Activated CD4-positive, alpha-beta memory T cell treated with anti-CD3 and anti-CD28 coated beads, Interleukin-2, amount 10 ng/mL, durations not matched to agents 7 days and 5 days (primary cell): ENCODE measurements at regions not wholly inside any gene's neighbourhood (a gene's known extent, or its start where the extent isn't known, plus 50 kb on each side); places are given as distances from the start of the nearest gene placed in this dataset.

ENCODE experiments used
- CTCF ChIA-PET: fragments of 350-600 bp; sonication (Branson Sonifier 250); formaldehyde crosslinking; loops from one replicate; lab custom pipeline; 2021; ENCODE audit warnings: antibody characterized with exemption, inconsistent platforms; lab: Charles Lee
- POLR2A ChIA-PET: fragments of 350-600 bp; sonication (Branson Sonifier 250); formaldehyde crosslinking; loops from one replicate; lab custom pipeline; 2021; ENCODE audit warnings: antibody characterized with exemption; lab: Charles Lee
- DNase-seq: peaks from one replicate; pipeline ENCODE4 v3.0.0-alpha.2; 2020
- H3K27ac Mint-ChIP-seq: one replicate; pipeline ENCODE4 v1.8.0; 2021; ENCODE audit warnings: mild to moderate bottlenecking, mixed read lengths
- H3K27me3 Mint-ChIP-seq: one replicate; pipeline ENCODE4 v1.8.0; 2021; ENCODE audit warnings: mixed read lengths
- H3K36me3 Mint-ChIP-seq: one replicate; pipeline ENCODE4 v1.8.0; 2021; ENCODE audit warnings: low read depth, mixed read lengths
- H3K4me1 Mint-ChIP-seq: one replicate; pipeline ENCODE4 v1.8.0; 2021; ENCODE audit warnings: mixed read lengths
- H3K4me3 Mint-ChIP-seq: one replicate; pipeline ENCODE4 v1.8.0; 2021; ENCODE audit warnings: mild to moderate bottlenecking, mixed read lengths
- H3K9me3 Mint-ChIP-seq: one replicate; pipeline ENCODE4 v1.8.0; 2021; ENCODE audit warnings: mixed read lengths

DNA sequence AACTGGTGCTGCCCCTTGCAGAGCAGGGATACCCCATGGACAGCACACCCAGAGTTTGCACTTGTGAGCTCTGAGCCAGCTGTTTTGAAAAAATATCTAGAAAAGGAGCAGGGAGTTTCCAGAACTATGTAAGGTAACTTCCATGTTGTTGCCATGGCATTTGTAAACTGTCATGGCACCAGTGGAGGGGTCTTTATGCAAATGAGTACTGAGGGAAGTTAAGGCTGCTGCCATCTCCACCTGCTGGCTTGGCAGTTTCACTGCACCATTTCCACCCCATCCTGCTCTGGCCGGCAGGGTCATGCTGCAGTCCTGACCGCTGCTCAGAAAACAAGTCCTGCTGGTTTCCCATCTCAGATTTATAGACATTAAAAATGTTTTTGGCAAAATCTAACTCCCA is 52.3 kb upstream of the SNTG2 start:
- Mint-ChIP-seq H3K27me3 (peaks cover 4% of the 10 kb centered on the region), H3K4me1 (no peaks in the 10 kb centered on the region), H3K36me3 (no peaks in the 10 kb centered on the region), H3K27ac (no peak overlapping the region), H3K9me3 (peaks cover 3% of the 10 kb centered on the region), H3K4me3 (no peak overlapping the region)
- CTCF ChIA-PET: no interaction called here
- DNase-seq: no peak
- POLR2A ChIA-PET: no interaction called here

DNA sequence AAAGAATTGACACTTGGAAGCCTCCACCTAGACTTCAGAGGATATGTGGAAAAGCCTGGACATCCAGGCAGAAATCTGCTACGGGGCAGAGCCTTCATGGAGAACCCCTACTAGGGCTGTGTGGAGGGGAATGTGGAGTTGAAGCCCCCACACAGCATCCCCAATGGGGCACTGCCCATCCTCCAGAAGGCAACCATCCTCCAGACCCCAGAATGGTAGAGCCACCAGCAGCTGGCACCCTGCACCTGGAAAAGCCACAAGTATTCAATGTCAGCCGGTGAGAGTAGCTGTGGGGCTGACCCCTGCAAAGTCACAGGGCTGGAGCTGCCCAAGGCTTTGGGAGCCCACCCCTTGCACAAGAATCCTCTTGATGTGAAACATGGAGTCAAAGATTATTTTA is 53.6 kb upstream of the SNTG2 start:
- H3K36me3 Mint-ChIP-seq: no peaks in the 10 kb centered on the region
- H3K27me3 Mint-ChIP-seq: peaks cover 15% of the 10 kb centered on the region
- CTCF ChIA-PET: no interaction called here
- peaks cover 3% of the 10 kb centered on the region for H3K9me3 Mint-ChIP-seq
- H3K4me1 Mint-ChIP-seq: no peaks in the 10 kb centered on the region
- no peak overlapping the region for H3K4me3 Mint-ChIP-seq
- DNase-seq: no peak
- no peak overlapping the region for H3K27ac Mint-ChIP-seq
- POLR2A ChIA-PET: no interaction called here

DNA sequence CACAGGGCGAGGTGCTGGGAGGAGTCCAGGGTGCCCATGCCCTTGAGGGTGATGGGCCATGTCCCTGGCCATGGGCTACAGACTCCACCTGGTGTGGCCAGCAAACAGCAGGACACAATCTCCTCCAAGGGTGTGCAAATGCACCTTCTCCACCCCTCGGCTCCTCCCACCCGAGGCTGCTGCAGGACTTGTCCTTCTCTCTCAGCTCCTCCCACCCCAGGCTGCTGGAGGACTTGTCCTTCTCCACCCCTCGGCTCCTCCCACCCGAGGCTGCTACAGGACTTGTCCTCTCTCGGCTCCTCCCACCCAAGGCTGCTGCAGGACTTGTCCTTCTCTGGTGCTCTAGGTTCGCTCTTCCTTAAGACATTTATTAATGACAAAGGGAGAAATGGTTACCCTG is 57.3 kb upstream of the SNTG2 start:
- Mint-ChIP-seq H3K4me1 (no peaks in the 10 kb centered on the region), H3K27ac (no peak overlapping the region), H3K4me3 (no peak overlapping the region), H3K36me3 (no peaks in the 10 kb centered on the region), H3K27me3 (peaks cover 26% of the 10 kb centered on the region), H3K9me3 (no peaks in the 10 kb centered on the region)
- ChIA-PET POLR2A (no interaction called here), CTCF (no interaction called here)
- DNase-seq: no peak

DNA sequence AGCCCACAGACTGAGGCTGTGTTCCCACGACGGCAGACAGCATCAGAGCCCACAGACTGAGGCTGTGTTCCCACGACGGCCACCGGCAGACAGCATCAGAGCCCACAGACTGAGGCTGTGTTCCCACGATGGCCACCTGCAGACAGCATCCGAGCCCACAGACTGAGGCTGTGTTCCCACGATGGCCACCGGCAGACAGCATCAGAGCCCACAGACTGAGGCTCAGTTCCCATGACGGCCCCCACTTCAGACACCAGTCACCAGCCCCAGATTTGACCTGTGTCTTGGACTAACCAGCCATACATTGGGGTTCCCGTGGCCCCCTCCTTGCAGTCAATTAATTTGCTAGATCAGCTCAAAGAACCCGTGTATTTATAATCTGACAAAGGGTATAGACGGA is 57.8 kb upstream of the SNTG2 start:
- no peaks in the 10 kb centered on the region for H3K36me3 Mint-ChIP-seq
- no peak for DNase-seq
- CTCF ChIA-PET: no interaction called here
- no peaks in the 10 kb centered on the region for H3K4me1 Mint-ChIP-seq
- H3K9me3 Mint-ChIP-seq: no peaks in the 10 kb centered on the region
- peaks cover 26% of the 10 kb centered on the region for H3K27me3 Mint-ChIP-seq
- POLR2A ChIA-PET: no interaction called here
- no peak overlapping the region for H3K4me3 Mint-ChIP-seq
- H3K27ac Mint-ChIP-seq: no peak overlapping the region

DNA sequence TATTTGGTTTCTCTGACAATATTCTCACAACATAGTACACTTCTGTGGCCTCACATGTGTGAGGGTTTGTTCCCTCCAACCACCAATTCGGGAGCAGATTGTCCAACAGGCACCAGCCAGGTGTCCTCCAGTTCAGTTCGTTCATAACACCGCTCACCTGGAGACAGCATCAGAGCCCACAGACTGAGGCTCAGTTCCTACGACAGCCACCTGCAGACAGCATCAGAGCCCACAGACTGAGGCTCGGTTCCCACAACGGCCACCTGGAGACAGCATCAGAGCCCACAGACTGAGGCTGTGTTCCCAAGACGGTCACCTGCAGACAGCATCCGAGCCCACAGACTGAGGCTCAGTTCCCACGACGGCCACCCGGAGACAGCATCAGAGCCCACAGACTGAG is 58.2 kb upstream of the SNTG2 start:
- peaks cover 26% of the 10 kb centered on the region for H3K27me3 Mint-ChIP-seq
- H3K4me3 Mint-ChIP-seq: no peak overlapping the region
- H3K27ac Mint-ChIP-seq: no peak overlapping the region
- no peaks in the 10 kb centered on the region for H3K4me1 Mint-ChIP-seq
- CTCF ChIA-PET: no interaction called here
- H3K9me3 Mint-ChIP-seq: no peaks in the 10 kb centered on the region
- POLR2A ChIA-PET: no interaction called here
- H3K36me3 Mint-ChIP-seq: no peaks in the 10 kb centered on the region
- no peak for DNase-seq

DNA sequence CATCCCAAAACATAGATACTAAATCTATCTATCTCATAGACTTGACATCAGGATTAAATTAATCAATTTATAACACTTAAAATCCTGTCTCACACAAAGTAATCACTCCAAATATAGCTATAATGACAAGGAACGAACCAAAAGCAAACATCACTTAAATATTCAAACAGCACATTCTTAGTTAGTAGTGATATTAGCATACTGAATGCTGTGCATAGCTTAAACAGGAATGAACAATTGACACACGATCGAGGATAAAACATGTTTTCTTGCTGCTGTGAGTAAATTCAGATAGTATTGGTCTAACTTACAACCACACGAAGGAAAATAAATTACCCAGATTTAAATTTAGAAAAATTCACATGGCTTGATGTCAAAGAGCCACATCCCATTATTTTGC is 58.9 kb upstream of the SNTG2 start:
- CTCF ChIA-PET: no interaction called here

DNA sequence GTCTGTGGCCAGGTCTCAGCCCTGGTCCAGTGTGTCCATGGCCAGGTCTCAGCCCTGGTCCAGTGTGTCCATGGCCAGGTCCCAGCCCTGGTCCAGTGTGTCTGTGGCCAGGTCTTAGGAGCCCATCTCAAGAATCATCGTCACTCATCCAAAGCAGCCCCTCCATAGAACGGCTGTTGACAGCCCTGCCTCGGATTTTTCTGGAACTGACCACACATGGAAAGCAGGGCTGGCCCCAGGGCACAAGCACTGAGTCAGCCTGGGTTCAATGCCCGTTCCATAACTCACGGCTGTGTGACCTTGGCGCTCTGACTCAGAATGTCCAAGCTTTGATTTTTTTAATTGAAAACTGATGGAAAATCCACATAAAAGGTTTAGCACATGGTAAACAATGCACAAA is 59.9 kb upstream of the SNTG2 start:
- no peaks in the 10 kb centered on the region for H3K36me3 Mint-ChIP-seq
- no peak for DNase-seq
- peaks cover 26% of the 10 kb centered on the region for H3K27me3 Mint-ChIP-seq
- H3K27ac Mint-ChIP-seq: no peak overlapping the region
- no peak overlapping the region for H3K4me3 Mint-ChIP-seq
- no peaks in the 10 kb centered on the region for H3K9me3 Mint-ChIP-seq
- no peaks in the 10 kb centered on the region for H3K4me1 Mint-ChIP-seq
- ChIA-PET CTCF (no interaction called here), POLR2A (no interaction called here)

More for the DNA sequence above, 58.9 kb upstream of the SNTG2 start:
- H3K36me3 Mint-ChIP-seq: no peaks in the 10 kb centered on the region
- H3K4me3 Mint-ChIP-seq: no peak overlapping the region
- H3K9me3 Mint-ChIP-seq: no peaks in the 10 kb centered on the region
- H3K4me1 Mint-ChIP-seq: no peaks in the 10 kb centered on the region
- no peak for DNase-seq
- no peak overlapping the region for H3K27ac Mint-ChIP-seq
- POLR2A ChIA-PET: no interaction called here
- peaks cover 26% of the 10 kb centered on the region for H3K27me3 Mint-ChIP-seq

DNA sequence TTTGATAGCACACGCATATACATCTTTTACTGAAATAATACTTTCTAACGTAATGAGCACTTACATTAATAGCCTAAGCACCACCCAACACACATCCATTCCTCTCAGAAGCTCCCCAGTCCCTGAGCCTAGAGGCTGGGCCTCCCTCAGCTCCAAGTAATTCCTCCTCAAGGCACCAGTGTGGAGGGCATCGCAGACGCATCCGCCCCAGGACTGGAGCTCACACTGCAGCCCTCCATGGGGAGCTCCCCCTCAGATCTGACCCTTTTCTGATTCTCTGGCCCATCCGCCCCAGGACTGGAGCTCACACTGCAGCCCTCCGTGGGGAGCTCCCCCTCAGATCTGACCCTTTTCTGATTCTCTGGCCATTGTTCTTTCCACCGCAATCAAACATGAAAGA is 60.4 kb upstream of the SNTG2 start:
- Mint-ChIP-seq H3K4me3 (no peak overlapping the region), H3K36me3 (no peaks in the 10 kb centered on the region), H3K9me3 (no peaks in the 10 kb centered on the region), H3K27ac (no peak overlapping the region), H3K27me3 (peaks cover 26% of the 10 kb centered on the region), H3K4me1 (no peaks in the 10 kb centered on the region)
- ChIA-PET POLR2A (no interaction called here), CTCF (no interaction called here)
- no peak for DNase-seq

DNA sequence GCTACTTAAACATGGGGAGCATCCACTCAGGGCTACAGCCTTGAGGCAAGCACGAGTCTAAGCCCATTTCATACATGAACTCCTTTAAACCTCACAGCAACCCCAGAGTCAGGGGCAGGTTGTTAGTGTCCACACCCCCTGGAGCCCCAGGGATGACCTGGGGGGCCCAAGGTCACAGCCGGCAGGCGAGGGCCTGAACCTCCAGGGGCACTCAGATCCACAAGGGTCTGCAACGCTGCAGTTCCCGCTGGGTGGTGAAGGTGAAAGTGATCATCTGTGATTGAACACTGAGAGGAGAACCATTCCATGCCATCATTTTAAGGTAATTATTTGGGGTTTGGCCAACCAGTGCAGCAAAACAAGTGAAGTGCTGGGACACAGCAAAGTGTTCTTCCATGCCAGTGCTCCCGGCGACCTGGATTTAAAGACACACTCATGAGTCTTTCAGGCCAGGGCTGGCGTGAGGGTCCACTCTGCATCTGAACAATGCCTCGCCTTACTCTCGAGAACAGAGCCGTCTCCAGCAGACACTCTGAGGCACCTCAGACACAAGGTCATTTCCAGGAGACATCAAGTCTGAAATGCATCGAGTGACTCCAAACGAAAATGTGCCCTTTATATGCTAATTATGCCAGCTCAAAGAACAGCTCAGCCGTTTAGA is 61.6 kb upstream of the SNTG2 start:
- no peak for DNase-seq
- no peaks in the 10 kb centered on the region for H3K9me3 Mint-ChIP-seq
- no peaks in the 10 kb centered on the region for H3K36me3 Mint-ChIP-seq
- H3K27me3 Mint-ChIP-seq: peaks cover 27% of the 10 kb centered on the region
- H3K4me3 Mint-ChIP-seq: no peak overlapping the region
- no peak overlapping the region for H3K27ac Mint-ChIP-seq
- POLR2A ChIA-PET: interaction anchor here (0.6 kb wide), 1 partner anchor 34 kb away, joined by 3 read pairs; no protein-coding TSS in a partner anchor
- no peaks in the 10 kb centered on the region for H3K4me1 Mint-ChIP-seq
- CTCF ChIA-PET: no interaction called here

DNA sequence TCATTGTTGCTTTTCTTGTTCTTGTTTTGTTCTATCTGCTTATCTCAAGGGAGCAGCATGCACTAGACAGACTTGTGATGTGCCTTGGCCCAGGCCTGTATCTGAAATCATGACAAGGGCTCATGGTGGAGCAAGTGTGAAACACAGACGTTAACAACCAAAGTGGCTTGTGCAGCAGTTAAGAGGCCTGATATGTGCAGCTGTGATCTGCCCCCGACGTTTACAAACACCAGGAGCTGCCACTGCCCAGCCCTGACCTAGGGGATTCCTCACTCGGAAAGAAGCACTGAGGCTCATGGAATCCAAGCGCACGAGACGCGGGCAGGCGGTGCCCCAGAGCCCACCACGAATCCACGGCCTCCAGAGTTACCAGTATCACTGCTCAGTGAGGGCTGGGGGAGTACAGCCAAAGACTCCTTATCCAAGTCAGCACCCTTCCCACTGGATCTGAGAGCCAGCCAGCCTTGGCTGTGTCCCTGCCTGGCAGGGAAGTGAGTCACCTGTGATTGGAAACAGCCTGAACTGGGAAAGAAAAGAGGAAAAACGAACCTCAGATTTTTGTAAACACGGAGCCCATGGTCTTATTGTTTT is 62.3 kb upstream of the SNTG2 start:
- Mint-ChIP-seq H3K9me3 (no peaks in the 10 kb centered on the region), H3K36me3 (no peaks in the 10 kb centered on the region), H3K4me1 (no peaks in the 10 kb centered on the region), H3K4me3 (no peak overlapping the region), H3K27me3 (peaks cover 26% of the 10 kb centered on the region), H3K27ac (no peak overlapping the region)
- DNase-seq: no peak
- CTCF ChIA-PET: no interaction called here
- POLR2A ChIA-PET: interaction anchor here (0.6 kb wide), 1 partner anchor 33 kb away, joined by 3 read pairs; no protein-coding TSS in a partner anchor

DNA sequence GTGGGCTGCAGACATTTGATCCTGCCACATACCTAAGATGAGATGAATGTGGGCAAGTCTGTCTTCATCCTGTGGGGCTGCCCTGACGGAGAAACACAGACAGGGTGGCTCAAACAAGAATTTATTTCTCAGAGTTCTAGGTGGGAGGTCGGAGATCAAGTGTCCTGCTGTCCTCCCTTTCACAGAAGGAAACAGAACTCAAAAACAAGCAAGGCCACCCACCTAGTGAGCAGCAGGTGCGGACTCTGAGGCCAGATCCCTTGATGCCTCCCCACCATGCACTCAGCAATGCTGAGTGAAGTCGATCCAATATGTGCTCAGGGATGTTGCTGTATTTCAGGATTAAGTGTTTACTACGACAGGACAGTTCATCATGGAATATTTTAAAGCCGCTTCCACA is 63.0 kb upstream of the SNTG2 start:
- no peaks in the 10 kb centered on the region for H3K4me1 Mint-ChIP-seq

DNA sequence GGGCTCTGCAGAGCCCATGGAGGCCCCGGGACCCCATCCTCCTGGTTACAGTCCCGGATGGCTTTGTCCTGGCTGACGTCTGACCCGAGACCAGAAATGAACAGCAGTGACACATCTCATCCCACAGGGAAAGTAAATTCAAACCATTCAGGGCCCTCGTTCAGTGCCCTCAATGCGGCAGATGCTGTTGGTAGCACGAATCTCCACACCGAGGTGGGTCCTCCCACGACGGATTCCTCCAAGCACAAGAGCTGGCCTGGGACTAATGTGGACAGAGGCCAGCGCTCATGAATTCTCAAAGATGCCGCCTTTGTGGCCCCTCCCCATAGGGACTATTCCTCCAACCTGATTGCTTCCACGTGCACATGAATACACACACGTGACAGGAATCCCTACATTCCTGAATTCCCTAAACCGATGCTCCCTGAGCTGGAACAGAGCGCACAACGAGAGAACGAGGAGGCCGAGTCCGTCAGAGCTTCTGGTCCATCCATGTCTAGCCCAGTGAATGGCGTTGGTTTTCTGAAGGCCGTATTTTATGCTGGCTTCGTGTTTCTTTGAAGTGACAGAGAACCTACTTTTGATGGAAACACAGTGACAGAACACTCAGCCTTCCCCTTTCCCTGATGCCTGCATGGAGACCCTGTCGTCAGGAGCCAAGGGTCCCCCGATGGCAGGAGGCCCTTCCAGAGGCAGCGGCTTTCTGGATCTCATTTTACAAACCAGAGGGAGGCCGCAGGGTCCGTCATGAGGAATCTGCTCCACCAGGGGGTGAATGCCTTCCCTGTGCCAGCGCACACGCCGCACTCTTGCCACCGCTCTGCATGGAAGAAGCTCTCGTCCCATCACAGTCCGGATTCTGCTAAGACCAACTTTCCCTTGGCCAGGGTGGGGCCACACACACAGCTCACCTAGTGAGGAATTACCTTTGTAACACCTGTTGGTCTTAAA is 64.3 kb upstream of the SNTG2 start:
- Mint-ChIP-seq H3K27ac (no peak overlapping the region), H3K4me3 (no peak overlapping the region), H3K4me1 (no peaks in the 10 kb centered on the region), H3K36me3 (no peaks in the 10 kb centered on the region), H3K27me3 (peaks cover 21% of the 10 kb centered on the region), H3K9me3 (no peaks in the 10 kb centered on the region)
- ChIA-PET POLR2A (no interaction called here), CTCF (no interaction called here)
- DNase-seq: no peak

More for the DNA sequence above, 63.0 kb upstream of the SNTG2 start:
- Mint-ChIP-seq H3K36me3 (no peaks in the 10 kb centered on the region), H3K9me3 (no peaks in the 10 kb centered on the region), H3K4me3 (no peak overlapping the region), H3K27ac (no peak overlapping the region), H3K27me3 (peaks cover 25% of the 10 kb centered on the region)
- DNase-seq: no peak
- CTCF ChIA-PET: no interaction called here
- POLR2A ChIA-PET: no interaction called here

DNA sequence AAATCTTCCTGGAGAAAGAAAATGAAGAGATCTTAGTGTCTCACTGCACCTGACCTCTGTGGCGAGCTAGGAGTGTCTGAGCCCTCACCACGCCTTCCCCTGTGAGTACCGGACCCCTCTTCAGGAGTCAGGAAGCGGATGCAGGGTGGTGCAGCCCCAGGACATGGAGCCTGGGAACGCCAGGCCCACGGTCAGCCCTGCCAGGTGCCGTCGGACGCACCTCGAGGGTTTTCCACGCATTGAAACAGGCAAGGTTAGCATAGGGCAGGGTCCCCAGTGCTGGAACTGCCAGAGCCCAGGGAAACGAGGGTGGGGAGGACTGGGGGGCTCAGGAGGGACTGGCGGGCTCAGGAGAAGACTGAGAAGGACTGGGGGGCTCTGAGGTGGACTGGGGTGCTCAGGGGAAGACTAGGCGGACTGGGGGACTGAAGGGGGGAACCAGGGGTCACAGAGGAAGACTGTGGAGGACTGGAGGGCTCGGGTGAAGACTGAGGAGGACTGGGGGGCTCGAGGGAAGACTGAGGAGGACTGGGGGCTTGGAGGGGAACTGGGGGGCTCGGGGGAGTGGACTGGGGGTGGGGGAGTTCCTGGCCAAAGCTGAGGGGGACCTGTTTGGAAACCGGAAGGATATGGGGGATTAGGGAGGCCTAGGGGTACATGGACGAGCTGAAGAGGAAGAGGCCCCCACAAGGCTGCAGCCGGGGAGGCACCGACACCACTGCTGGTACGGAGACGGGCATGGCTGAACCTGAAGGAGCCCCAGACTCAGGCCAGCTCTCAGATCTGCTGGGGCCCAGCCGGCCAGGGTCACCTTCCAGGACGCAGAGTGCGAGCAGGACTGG is 65.2 kb upstream of the SNTG2 start:
- Mint-ChIP-seq H3K36me3 (no peaks in the 10 kb centered on the region), H3K4me3 (no peak overlapping the region), H3K4me1 (no peaks in the 10 kb centered on the region), H3K27ac (no peak overlapping the region), H3K9me3 (no peaks in the 10 kb centered on the region), H3K27me3 (peaks cover 21% of the 10 kb centered on the region)
- ChIA-PET POLR2A (no interaction called here), CTCF (no interaction called here)
- no peak for DNase-seq
